ENCODE measurements at regions not wholly inside any gene's neighbourhood (a gene's known extent, or its start where the extent isn't known, plus 50 kb on each side); places are given as distances from the start of the nearest gene placed in this dataset.

DNA sequence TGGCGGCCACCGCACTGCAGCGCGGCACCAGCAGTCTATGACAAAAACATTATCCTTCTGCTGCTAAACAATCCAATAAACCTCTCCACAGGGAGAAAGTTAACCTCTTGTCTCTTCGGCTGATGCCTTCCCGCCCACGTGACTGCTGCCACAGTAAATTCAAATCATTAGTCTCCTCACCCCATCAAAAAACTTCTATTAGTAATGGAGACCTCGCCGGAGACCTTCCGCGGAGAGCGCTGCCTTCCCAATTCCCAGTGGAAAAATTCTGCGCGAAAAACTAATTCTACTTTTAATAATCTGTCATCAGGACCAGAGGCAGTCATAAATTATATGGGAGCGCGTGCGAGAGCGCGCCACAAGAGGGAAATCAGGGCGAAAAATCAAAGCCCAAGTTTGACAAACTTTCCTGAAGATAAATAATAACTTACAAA is 90.0 kb upstream of the PAX2 start:
- TF ChIP-seq, protein P1, sequence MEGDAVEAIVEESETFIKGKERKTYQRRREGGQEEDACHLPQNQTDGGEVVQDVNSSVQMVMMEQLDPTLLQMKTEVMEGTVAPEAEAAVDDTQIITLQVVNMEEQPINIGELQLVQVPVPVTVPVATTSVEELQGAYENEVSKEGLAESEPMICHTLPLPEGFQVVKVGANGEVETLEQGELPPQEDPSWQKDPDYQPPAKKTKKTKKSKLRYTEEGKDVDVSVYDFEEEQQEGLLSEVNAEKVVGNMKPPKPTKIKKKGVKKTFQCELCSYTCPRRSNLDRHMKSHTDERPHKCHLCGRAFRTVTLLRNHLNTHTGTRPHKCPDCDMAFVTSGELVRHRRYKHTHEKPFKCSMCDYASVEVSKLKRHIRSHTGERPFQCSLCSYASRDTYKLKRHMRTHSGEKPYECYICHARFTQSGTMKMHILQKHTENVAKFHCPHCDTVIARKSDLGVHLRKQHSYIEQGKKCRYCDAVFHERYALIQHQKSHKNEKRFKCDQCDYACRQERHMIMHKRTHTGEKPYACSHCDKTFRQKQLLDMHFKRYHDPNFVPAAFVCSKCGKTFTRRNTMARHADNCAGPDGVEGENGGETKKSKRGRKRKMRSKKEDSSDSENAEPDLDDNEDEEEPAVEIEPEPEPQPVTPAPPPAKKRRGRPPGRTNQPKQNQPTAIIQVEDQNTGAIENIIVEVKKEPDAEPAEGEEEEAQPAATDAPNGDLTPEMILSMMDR (IDR thresholded peaks at IDR 0.05; ENCODE audit: unreplicated experiment), result no peak
- intact Hi-C loops (cut with micrococcal nuclease; ENCODE audit: unreplicated experiment), result no loop called here
- BruUV-seq (replicated peaks), result no TSS peak
- Mint-ChIP-seq H3K27me3 (ENCODE audit: unreplicated experiment) (peaks cover 90% of the 10 kb centered on the region), H3K4me3 (ENCODE audit: low read depth, unreplicated experiment) (peak overlapping the region; percentile 59), H3K36me3 (ENCODE audit: insufficient read depth, unreplicated experiment) (no peaks in the 10 kb centered on the region), H3K27ac (ENCODE audit: unreplicated experiment) (no peak overlapping the region), H3K9me3 (ENCODE audit: low read depth, unreplicated experiment) (no peaks in the 10 kb centered on the region), H3K4me1 (ENCODE audit: low read depth, unreplicated experiment) (peaks cover 13% of the 10 kb centered on the region)
- CTCF ChIA-PET, result no interaction called here
- DNase-seq, result no peak

DNA sequence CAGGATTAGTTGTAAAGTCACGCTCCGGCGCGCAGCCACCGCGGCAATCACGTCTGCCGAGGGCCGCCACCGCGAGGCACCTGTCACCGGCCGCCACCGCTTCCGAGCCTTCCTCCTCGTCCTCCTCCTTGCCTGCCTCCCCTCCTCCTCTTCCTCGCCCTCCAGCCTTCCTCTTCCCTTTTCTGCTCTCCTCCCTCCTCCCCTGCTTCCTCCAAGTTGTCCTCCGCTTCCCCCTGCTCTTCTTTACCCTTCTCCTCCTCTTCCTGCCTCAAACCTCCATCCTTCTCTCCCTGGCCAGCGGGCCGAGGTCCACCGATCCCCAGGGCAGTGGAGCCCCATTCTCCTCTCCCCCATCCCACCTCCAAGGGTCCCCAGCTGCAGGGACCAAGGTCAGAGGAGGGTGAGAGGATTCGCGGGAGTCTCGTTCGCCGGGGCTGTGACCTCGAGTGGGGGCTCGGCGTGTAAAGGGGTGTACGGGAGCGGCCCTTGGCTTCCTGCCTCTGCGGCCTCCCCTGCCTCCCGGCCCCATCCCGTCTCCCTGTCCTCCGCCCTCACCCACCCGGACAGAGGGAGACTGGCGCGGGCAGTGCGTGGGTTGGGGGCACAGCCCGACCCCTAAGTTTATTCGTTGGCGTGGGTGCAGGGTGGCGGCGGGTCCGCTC is 89.5 kb upstream of the PAX2 start:
- peaks cover 95% of the 10 kb centered on the region for H3K27me3 Mint-ChIP-seq (ENCODE audit: unreplicated experiment)
- BruUV-seq (replicated peaks), result no TSS peak
- H3K4me1 Mint-ChIP-seq (ENCODE audit: low read depth, unreplicated experiment), result peaks cover 13% of the 10 kb centered on the region
- H3K9me3 Mint-ChIP-seq (ENCODE audit: low read depth, unreplicated experiment), result no peaks in the 10 kb centered on the region
- CTCF ChIA-PET, result no interaction called here
- intact Hi-C loops (cut with micrococcal nuclease; ENCODE audit: unreplicated experiment), result no loop called here
- TF ChIP-seq, protein P1 (IDR thresholded peaks at IDR 0.05; ENCODE audit: unreplicated experiment), result no peak
- no peak for DNase-seq
- no peaks in the 10 kb centered on the region for H3K36me3 Mint-ChIP-seq (ENCODE audit: insufficient read depth, unreplicated experiment)
- H3K4me3 Mint-ChIP-seq (ENCODE audit: low read depth, unreplicated experiment), result peak overlapping the region; percentile 59
- H3K27ac Mint-ChIP-seq (ENCODE audit: unreplicated experiment), result no peak overlapping the region

DNA sequence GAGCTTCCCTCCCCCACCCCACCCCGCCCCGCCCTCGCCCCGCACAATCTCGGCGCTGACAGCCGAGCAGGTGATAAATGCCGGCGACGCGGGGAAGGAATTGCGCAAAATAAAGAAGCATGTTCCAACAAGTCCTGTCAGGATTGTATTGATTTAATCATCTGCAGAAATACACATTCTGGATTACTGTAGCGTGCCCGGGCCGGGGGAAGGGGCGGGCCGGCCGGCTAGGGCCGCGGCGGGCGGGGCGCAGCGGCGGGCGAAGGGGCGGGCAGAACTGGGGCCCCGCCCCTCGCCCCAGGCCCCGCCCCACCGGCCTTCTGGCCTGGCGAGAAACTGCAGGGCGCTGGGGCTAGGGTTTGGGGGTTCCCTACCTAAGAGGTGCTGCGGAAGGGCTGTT is 88.9 kb upstream of the PAX2 start:
- DNase-seq, result peak; percentile 14
- TF ChIP-seq, protein P1 (IDR thresholded peaks at IDR 0.05; ENCODE audit: unreplicated experiment), result no peak
- H3K4me3 Mint-ChIP-seq (ENCODE audit: low read depth, unreplicated experiment), result no peak overlapping the region
- intact Hi-C loops (cut with micrococcal nuclease; ENCODE audit: unreplicated experiment), result no loop called here
- peaks cover 100% of the 10 kb centered on the region for H3K27me3 Mint-ChIP-seq (ENCODE audit: unreplicated experiment)
- no TSS peak for BruUV-seq (replicated peaks)
- peaks cover 13% of the 10 kb centered on the region for H3K4me1 Mint-ChIP-seq (ENCODE audit: low read depth, unreplicated experiment)
- CTCF ChIA-PET, result interaction anchor here (0.6 kb wide), 1 partner anchor 87 kb away, joined by 3 read pairs; no protein-coding TSS in a partner anchor
- H3K36me3 Mint-ChIP-seq (ENCODE audit: insufficient read depth, unreplicated experiment), result no peaks in the 10 kb centered on the region
- H3K27ac Mint-ChIP-seq (ENCODE audit: unreplicated experiment), result no peak overlapping the region
- H3K9me3 Mint-ChIP-seq (ENCODE audit: low read depth, unreplicated experiment), result no peaks in the 10 kb centered on the region

DNA sequence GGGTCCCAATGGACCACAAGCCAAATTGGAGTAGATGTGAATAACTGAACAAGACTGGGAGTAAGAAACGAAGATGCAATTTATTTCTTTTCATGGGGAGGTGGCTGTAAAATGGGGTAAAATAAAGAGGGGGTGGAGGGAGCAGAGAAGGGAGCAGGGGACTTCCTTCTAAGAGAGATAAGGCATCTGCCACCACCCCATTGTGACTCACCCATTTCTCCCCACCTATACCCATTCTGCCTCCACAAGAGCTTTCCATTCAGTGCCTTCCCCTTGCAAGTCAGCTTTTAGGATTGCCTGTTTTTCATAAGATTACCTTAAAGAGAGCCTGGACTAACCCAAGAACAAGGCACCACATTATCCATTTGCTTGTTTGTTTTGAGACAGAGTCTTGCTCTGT is 87.1 kb upstream of the PAX2 start:
- Mint-ChIP-seq H3K9me3 (ENCODE audit: low read depth, unreplicated experiment) (no peaks in the 10 kb centered on the region), H3K4me3 (ENCODE audit: low read depth, unreplicated experiment) (no peak overlapping the region), H3K4me1 (ENCODE audit: low read depth, unreplicated experiment) (peaks cover 13% of the 10 kb centered on the region), H3K36me3 (ENCODE audit: insufficient read depth, unreplicated experiment) (no peaks in the 10 kb centered on the region), H3K27ac (ENCODE audit: unreplicated experiment) (no peak overlapping the region), H3K27me3 (ENCODE audit: unreplicated experiment) (peaks cover 100% of the 10 kb centered on the region)
- intact Hi-C loops (cut with micrococcal nuclease; ENCODE audit: unreplicated experiment), result no loop called here
- no TSS peak for BruUV-seq (replicated peaks)
- CTCF ChIA-PET, result no interaction called here
- TF ChIP-seq, protein P1 (IDR thresholded peaks at IDR 0.05; ENCODE audit: unreplicated experiment), result no peak
- DNase-seq, result no peak

Data from Calu3 (cell line).